ENCODE measurements at regions not wholly inside any gene's neighbourhood (a gene's known extent, or its start where the extent isn't known, plus 50 kb on each side); places are given as distances from the start of the nearest gene placed in this dataset.

- Histone ChIP-seq H3K27me3 (no peaks in the 10 kb centered on the region), H4K20me1 (ENCODE audit: insufficient read depth, poor library complexity, severe bottlenecking) (no peaks in the 10 kb centered on the region), H3K36me3 (replicated peaks; ENCODE audit: insufficient read depth, low read depth) (no peaks in the 10 kb centered on the region), H3K4me3 (no peak overlapping the region), H2AFZ (no peak overlapping the region), H3K79me2 (no peaks in the 10 kb centered on the region), H3K4me1 (ENCODE audit: insufficient read depth) (no peaks in the 10 kb centered on the region), H3K27ac (no peak overlapping the region), H3K9me2 (replicated peaks; ENCODE audit: insufficient read depth) (no peaks in the 10 kb centered on the region), H3K4me2 (no peak overlapping the region), H3K9me3 (ENCODE audit: low read depth) (no peaks in the 10 kb centered on the region)
- TF ChIP-seq EZH2 (IDR thresholded peaks at IDR 0.05; ENCODE audit: borderline replicate concordance), result no peak
- TF ChIP-seq CTCF (IDR thresholded peaks at IDR 0.05; ENCODE audit: poor library complexity), result no peak
- no peak for TF ChIP-seq EZH2phosphoT487 (IDR thresholded peaks at IDR 0.05; ENCODE audit: low read depth, severe bottlenecking, unreplicated experiment)
- WGBS (ENCODE audit: low lambda C conversion rate, missing lambda C conversion rate), result 90% methylated on average over 2 of the region's 2 CpGs
- no peak for DNase-seq (ENCODE audit: low spot score)
These were observed 107.1 kb downstream of the TMX3 start for GRCh38 chr18:68607852-68608251.

GRCh38 chr18:68604256-68604655 lies 110.7 kb downstream of the TMX3 start:
- peak; percentile 13 for DNase-seq (ENCODE audit: low spot score)
- H4K20me1 ChIP-seq (ENCODE audit: insufficient read depth, poor library complexity, severe bottlenecking), result no peaks in the 10 kb centered on the region
- no peak overlapping the region for H3K27ac ChIP-seq
- H2AFZ ChIP-seq, result no peak overlapping the region
- no peak overlapping the region for H3K4me2 ChIP-seq
- WGBS (ENCODE audit: low lambda C conversion rate, missing lambda C conversion rate), result no CpG with 5 or more reads among the region's 1 CpG
- H3K4me1 ChIP-seq (ENCODE audit: insufficient read depth), result no peaks in the 10 kb centered on the region
- no peaks in the 10 kb centered on the region for H3K9me2 ChIP-seq (replicated peaks; ENCODE audit: insufficient read depth)
- no peaks in the 10 kb centered on the region for H3K27me3 ChIP-seq
- TF ChIP-seq EZH2 (IDR thresholded peaks at IDR 0.05; ENCODE audit: borderline replicate concordance) (no peak), CTCF (IDR thresholded peaks at IDR 0.05; ENCODE audit: poor library complexity) (no peak), EZH2phosphoT487 (IDR thresholded peaks at IDR 0.05; ENCODE audit: low read depth, severe bottlenecking, unreplicated experiment) (no peak)
- H3K4me3 ChIP-seq, result no peak overlapping the region
- no peaks in the 10 kb centered on the region for H3K36me3 ChIP-seq (replicated peaks; ENCODE audit: insufficient read depth, low read depth)
- no peaks in the 10 kb centered on the region for H3K79me2 ChIP-seq
- no peaks in the 10 kb centered on the region for H3K9me3 ChIP-seq (ENCODE audit: low read depth)

GRCh38 chr18:68596016-68596415 lies 118.9 kb downstream of the TMX3 start:
- H3K27me3 ChIP-seq, result no peaks in the 10 kb centered on the region
- DNase-seq (ENCODE audit: low spot score), result no peak
- H4K20me1 ChIP-seq (ENCODE audit: insufficient read depth, poor library complexity, severe bottlenecking), result no peaks in the 10 kb centered on the region
- H3K9me2 ChIP-seq (replicated peaks; ENCODE audit: insufficient read depth), result no peaks in the 10 kb centered on the region
- H3K36me3 ChIP-seq (replicated peaks; ENCODE audit: insufficient read depth, low read depth), result no peaks in the 10 kb centered on the region
- no peak overlapping the region for H2AFZ ChIP-seq
- H3K79me2 ChIP-seq, result no peaks in the 10 kb centered on the region
- no peak overlapping the region for H3K4me3 ChIP-seq
- no peaks in the 10 kb centered on the region for H3K9me3 ChIP-seq (ENCODE audit: low read depth)
- 93% methylated on average over 2 of the region's 2 CpGs for WGBS (ENCODE audit: low lambda C conversion rate, missing lambda C conversion rate)
- no peak overlapping the region for H3K27ac ChIP-seq
- no peak overlapping the region for H3K4me2 ChIP-seq
- no peaks in the 10 kb centered on the region for H3K4me1 ChIP-seq (ENCODE audit: insufficient read depth)
- TF ChIP-seq CTCF (IDR thresholded peaks at IDR 0.05; ENCODE audit: poor library complexity) (no peak), EZH2 (IDR thresholded peaks at IDR 0.05; ENCODE audit: borderline replicate concordance) (no peak), EZH2phosphoT487 (IDR thresholded peaks at IDR 0.05; ENCODE audit: low read depth, severe bottlenecking, unreplicated experiment) (no peak)

DNA sequence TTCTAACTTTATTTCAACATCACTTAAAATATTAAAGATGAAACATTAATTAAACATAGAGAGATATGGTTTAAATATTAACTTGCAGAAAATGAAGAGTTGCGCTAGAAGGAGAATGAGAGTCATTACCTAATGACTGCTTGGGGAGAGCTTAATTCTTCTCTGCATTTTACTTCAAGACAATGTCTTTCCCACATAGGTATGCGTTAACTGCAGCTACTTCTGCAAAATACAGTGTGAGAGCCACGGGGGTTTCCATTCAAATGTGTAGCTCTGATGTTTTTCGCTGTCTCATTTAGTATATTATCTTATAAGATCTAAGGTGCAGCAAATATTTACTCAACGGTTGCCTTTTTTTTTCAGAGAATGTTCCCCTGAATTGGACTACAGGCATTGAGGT lies 126.7 kb downstream of the TMX3 start:
- Histone ChIP-seq H3K4me1 (ENCODE audit: insufficient read depth) (no peaks in the 10 kb centered on the region), H3K9me3 (ENCODE audit: low read depth) (no peaks in the 10 kb centered on the region), H4K20me1 (ENCODE audit: insufficient read depth, poor library complexity, severe bottlenecking) (no peaks in the 10 kb centered on the region), H3K4me2 (no peak overlapping the region), H2AFZ (no peak overlapping the region), H3K27ac (no peak overlapping the region), H3K27me3 (no peaks in the 10 kb centered on the region), H3K79me2 (no peaks in the 10 kb centered on the region), H3K36me3 (replicated peaks; ENCODE audit: insufficient read depth, low read depth) (no peaks in the 10 kb centered on the region), H3K4me3 (no peak overlapping the region), H3K9me2 (replicated peaks; ENCODE audit: insufficient read depth) (peaks cover 3% of the 10 kb centered on the region)
- 62% methylated on average over 5 of the region's 5 CpGs for whole genome bisulfite sequencing (ENCODE audit: low lambda C conversion rate, missing lambda C conversion rate)
- DNase-seq (ENCODE audit: low spot score), result no peak
- TF ChIP-seq EZH2phosphoT487 (IDR thresholded peaks at IDR 0.05; ENCODE audit: low read depth, severe bottlenecking, unreplicated experiment) (no peak), EZH2 (IDR thresholded peaks at IDR 0.05; ENCODE audit: borderline replicate concordance) (no peak), CTCF (IDR thresholded peaks at IDR 0.05; ENCODE audit: poor library complexity) (no peak)

Data from hepatocyte (in vitro differentiated cells).